ENCODE measurements at regions not wholly inside any gene's neighbourhood (a gene's known extent, or its start where the extent isn't known, plus 50 kb on each side); places are given as distances from the start of the nearest gene placed in this dataset.

DNA sequence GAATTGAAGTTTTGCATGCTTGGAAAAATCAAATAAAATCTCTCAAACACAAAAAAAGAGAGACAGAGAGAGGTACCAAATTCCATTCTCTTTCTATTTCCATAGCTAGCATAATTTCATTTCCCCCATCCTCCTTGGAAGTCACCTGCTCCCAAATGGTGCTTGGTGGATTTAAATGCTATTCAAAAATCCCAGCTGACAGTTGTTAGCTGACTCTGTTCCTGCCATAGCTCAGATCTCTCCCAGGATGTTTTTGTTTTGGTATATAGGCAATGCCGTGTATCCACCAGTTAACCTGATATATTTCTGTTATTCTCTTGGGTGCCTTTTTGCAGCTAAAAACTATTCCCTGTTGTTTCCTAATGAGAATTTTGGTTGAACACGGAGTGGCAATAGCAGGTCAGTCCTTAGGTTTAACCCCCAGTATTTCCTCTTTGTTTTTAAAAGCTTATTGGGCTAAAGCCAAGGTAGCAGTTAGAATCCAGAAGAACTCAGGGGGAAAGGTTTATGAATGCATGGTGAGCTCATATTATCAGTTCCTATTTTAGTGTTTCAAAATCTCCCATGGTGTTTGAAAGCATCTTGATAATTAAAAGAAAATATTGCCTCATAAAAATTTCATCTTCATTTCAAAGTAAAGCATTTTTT, 240.0 kb upstream of the GBE1 start:
- TF ChIP-seq EZH2 (IDR thresholded peaks at IDR 0.05; ENCODE audit: low read length), result no peak
- TF ChIP-seq, protein P1, sequence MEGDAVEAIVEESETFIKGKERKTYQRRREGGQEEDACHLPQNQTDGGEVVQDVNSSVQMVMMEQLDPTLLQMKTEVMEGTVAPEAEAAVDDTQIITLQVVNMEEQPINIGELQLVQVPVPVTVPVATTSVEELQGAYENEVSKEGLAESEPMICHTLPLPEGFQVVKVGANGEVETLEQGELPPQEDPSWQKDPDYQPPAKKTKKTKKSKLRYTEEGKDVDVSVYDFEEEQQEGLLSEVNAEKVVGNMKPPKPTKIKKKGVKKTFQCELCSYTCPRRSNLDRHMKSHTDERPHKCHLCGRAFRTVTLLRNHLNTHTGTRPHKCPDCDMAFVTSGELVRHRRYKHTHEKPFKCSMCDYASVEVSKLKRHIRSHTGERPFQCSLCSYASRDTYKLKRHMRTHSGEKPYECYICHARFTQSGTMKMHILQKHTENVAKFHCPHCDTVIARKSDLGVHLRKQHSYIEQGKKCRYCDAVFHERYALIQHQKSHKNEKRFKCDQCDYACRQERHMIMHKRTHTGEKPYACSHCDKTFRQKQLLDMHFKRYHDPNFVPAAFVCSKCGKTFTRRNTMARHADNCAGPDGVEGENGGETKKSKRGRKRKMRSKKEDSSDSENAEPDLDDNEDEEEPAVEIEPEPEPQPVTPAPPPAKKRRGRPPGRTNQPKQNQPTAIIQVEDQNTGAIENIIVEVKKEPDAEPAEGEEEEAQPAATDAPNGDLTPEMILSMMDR (optimal IDR thresholded peaks at IDR 0.05 in 1 of 3, IDR thresholded peaks at IDR 0.05 in 1 of 3, conservative IDR thresholded peaks at IDR 0.05 in 1 of 3; ENCODE audit: extremely low read depth in 1 of 3, insufficient read depth in 2 of 3, low read length in 3 of 3), result no peak
- no peaks in the 10 kb centered on the region for H3K79me2 ChIP-seq (ENCODE audit: control insufficient read depth, insufficient read depth, low read length)
- H3K4me1 ChIP-seq (ENCODE audit: control insufficient read depth, extremely low read depth, insufficient read depth, low read length), result no peaks in the 10 kb centered on the region
- no peaks in the 10 kb centered on the region for H3K9me1 ChIP-seq (ENCODE audit: control insufficient read depth, extremely low read depth, insufficient read depth, low read length)
- dilution Hi-C loops (cut with MboI; ENCODE audit: extremely low pct_ligation_motif_present, low sequenced_read_pairs), result no loop called here
- no peak overlapping the region for H3K9ac ChIP-seq (ENCODE audit: control insufficient read depth, extremely low read depth, insufficient read depth, low read length)
- H4K20me1 ChIP-seq (ENCODE audit: control insufficient read depth, extremely low read depth, insufficient read depth, low read length), result no peaks in the 10 kb centered on the region
- H3K4me2 ChIP-seq (ENCODE audit: control insufficient read depth, extremely low read depth, insufficient read depth, low read depth, low read length), result no peak overlapping the region
- no peaks in the 10 kb centered on the region for H3K9me3 ChIP-seq (ENCODE audit: control insufficient read depth, low read depth, low read length)
- FAIRE-seq, result no peak
- H3K4me3 ChIP-seq (ENCODE audit: control insufficient read depth in 2 of 3, extremely low read depth in 1 of 3, insufficient read depth in 2 of 3, low read depth in 1 of 3, low read length in 3 of 3), result no peak overlapping the region
- no peak overlapping the region for H3K27ac ChIP-seq (ENCODE audit: control insufficient read depth, insufficient read depth, low read length)
- H3K27me3 ChIP-seq (ENCODE audit: control insufficient read depth, extremely low read depth, insufficient read depth, low read length), result no peaks in the 10 kb centered on the region
- no peak for DNase-seq (ENCODE audit: low read depth, low spot score)
- H2AFZ ChIP-seq (ENCODE audit: control insufficient read depth, low read length), result no peak overlapping the region
- no peaks in the 10 kb centered on the region for H3K36me3 ChIP-seq (ENCODE audit: control insufficient read depth in 2 of 2, extremely low read depth in 1 of 2, insufficient read depth in 2 of 2, low read length in 2 of 2)

DNA sequence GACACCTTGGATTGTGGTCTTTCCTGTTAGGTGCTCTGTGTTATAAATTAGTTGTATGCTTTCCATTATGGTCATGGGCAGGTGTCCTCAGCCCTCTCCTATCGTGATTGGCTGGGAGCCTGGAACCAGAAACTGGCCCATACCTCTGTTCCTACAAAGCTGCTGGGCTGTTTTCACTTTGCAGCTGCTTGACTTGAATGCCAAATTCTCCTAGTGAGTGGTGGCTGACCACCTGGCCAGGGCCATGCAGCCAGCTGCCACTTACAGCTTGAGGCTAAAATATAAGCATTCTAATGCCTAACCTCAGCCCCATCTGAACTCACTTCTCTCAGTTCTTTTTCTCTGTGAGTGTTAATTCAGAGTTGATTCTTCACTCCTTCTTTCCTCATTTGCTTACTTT, 239.3 kb upstream of the GBE1 start:
- dilution Hi-C loops (cut with MboI; ENCODE audit: extremely low pct_ligation_motif_present, low sequenced_read_pairs), result no loop called here
- FAIRE-seq (no peak), DNase-seq (ENCODE audit: low read depth, low spot score) (no peak)
- no peak overlapping the region for H3K4me3 ChIP-seq (ENCODE audit: control insufficient read depth in 2 of 3, extremely low read depth in 1 of 3, insufficient read depth in 2 of 3, low read depth in 1 of 3, low read length in 3 of 3)
- H3K27ac ChIP-seq (ENCODE audit: control insufficient read depth, insufficient read depth, low read length), result no peak overlapping the region
- H3K79me2 ChIP-seq (ENCODE audit: control insufficient read depth, insufficient read depth, low read length), result no peaks in the 10 kb centered on the region
- H4K20me1 ChIP-seq (ENCODE audit: control insufficient read depth, extremely low read depth, insufficient read depth, low read length), result no peaks in the 10 kb centered on the region
- H2AFZ ChIP-seq (ENCODE audit: control insufficient read depth, low read length), result no peak overlapping the region
- H3K27me3 ChIP-seq (ENCODE audit: control insufficient read depth, extremely low read depth, insufficient read depth, low read length), result no peaks in the 10 kb centered on the region
- no peak overlapping the region for H3K4me2 ChIP-seq (ENCODE audit: control insufficient read depth, extremely low read depth, insufficient read depth, low read depth, low read length)
- no peak for TF ChIP-seq EZH2 (IDR thresholded peaks at IDR 0.05; ENCODE audit: low read length)
- TF ChIP-seq, protein P1 (optimal IDR thresholded peaks at IDR 0.05 in 1 of 3, IDR thresholded peaks at IDR 0.05 in 1 of 3, conservative IDR thresholded peaks at IDR 0.05 in 1 of 3; ENCODE audit: extremely low read depth in 1 of 3, insufficient read depth in 2 of 3, low read length in 3 of 3), result no peak
- no peaks in the 10 kb centered on the region for H3K9me3 ChIP-seq (ENCODE audit: control insufficient read depth, low read depth, low read length)
- H3K9me1 ChIP-seq (ENCODE audit: control insufficient read depth, extremely low read depth, insufficient read depth, low read length), result no peaks in the 10 kb centered on the region
- H3K4me1 ChIP-seq (ENCODE audit: control insufficient read depth, extremely low read depth, insufficient read depth, low read length), result no peaks in the 10 kb centered on the region
- H3K36me3 ChIP-seq (ENCODE audit: control insufficient read depth in 2 of 2, extremely low read depth in 1 of 2, insufficient read depth in 2 of 2, low read length in 2 of 2), result no peaks in the 10 kb centered on the region
- no peak overlapping the region for H3K9ac ChIP-seq (ENCODE audit: control insufficient read depth, extremely low read depth, insufficient read depth, low read length)

Measured in keratinocyte (primary cell).